HG02870 (cell line): ENCODE measurements at regions not wholly inside any gene's neighbourhood (a gene's known extent, or its start where the extent isn't known, plus 50 kb on each side); places are given as distances from the start of the nearest gene placed in this dataset.
"Not testable (repeated sequence)": the region's sequence is repeated elsewhere in the genome, so short reads cannot be mapped to it uniquely, and the experiment has no call there.

Experiments used
- ATAC-seq: cut with Tn5 transposase; IDR thresholded peaks from one replicate; pipeline ENCODE4 v1.9.1; 2021; ENCODE audit warnings: mild to moderate bottlenecking, moderate library complexity; ENCODE audit not compliant: unreplicated experiment

DNA sequence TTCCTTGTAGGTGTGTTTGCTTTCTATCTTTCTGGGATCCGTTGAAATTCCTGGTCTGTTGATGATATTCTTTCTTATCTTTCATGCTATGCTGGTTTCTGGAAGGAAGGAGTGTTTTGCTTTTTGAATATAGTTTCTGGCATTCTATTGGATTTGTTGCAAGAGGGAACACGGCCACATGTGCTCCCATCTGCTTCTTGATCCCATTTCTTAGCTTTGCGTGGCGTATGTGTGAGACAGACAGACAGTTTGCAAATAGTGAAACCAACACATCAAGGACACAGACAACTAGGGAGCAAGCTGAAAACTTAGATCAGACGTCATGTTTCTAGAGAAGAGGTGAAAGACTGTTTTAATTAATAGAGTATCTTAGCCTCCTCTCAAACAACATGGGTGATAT, 261.9 kb upstream of the PUDP start:
- ATAC-seq = no peak

DNA sequence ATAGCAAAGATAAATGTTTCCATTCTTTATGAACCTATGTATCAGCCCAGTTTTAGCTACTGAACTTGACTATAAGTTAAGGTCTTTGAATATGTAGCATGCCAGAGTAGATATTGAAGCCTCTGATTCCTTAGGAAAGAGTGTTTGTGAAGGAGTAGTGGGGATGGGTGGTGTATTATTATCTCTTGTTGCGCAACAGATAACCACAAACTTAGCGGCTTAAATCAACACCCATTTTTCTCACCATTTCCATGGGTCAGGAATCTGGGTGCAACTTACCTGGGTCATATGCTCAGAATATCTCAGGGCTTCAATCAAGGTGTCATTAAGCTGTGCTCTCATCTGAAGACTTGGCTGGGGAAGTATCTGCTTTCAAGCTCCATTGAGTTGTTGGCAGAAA, 251.4 kb upstream of the PUDP start:
- ATAC-seq = no peak

DNA sequence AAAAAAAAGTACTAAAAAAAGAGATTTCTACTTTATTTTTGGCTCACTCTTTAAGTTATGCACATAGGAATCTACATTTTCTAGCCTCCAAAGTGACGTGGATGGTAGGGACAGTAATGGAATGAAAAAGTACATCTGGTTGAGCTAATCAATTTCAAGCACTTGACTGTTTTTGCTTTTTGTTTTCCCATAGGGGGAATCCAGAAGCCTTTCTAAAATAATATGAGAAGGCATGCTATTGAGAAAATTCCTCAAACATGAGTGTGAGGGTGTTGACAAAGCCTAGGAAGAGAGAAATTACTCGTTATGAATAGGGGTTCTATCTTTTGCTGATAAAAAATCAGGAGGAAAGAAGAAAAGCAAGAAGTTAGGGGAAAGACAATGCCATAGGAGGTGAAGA, 242.5 kb upstream of the PUDP start:
- no peak for ATAC-seq

DNA sequence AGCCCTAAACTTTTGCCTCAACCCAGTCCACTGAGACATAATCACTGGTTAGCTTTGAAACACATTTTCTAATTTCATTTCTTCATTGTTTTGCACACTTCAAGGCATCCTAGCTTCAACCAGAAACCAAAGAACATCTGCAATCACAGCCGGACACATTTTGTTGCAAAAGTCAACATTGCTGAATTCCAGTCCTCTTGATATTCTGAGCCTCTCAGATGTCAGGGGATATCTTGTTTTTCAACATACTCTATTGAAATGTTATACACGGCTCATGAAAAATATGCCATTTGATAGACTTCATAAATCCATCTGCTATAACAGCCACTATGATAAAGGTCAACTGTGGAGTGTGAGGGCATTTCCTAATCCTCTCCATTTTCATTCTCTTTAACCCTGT, 241.6 kb upstream of the PUDP start:
- no peak for ATAC-seq

DNA sequence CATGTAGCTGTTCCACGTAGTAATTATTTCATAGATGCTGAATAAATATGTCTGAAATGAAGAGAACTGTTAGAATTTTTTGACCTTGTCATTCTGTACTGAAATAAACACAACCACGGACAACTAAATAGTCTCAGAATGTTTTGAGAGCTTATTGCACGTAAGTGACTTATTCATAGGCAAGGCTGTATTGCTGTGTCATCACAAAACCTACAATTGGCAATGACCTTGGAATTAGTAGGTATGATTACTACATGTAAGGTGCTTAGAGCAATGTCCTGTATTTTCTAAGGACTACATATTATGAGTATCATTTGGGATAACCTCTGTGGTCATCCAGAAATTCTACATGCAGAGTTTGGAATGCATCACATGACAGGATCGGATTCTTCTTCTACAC, 237.2 kb upstream of the PUDP start:
- no peak for ATAC-seq

DNA sequence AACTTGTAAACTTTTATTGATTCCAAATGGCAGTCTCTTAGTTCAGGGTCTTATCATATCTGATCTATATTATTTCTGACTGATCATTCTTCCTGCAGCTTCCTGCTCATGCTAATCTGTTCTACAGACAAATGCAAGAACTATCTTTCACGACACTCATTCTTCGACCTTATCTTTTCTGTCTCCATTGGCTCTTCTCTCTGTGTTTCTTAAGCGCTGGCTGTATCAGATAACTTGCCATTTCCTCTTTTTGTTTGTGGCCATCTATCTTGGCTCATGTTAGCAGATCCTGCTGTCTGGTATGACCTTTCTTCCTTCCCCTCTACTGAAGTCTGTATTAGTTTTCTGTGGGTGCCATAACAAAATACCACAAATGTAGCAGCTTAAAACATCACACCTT, 230.5 kb upstream of the PUDP start:
- ATAC-seq = no peak

DNA sequence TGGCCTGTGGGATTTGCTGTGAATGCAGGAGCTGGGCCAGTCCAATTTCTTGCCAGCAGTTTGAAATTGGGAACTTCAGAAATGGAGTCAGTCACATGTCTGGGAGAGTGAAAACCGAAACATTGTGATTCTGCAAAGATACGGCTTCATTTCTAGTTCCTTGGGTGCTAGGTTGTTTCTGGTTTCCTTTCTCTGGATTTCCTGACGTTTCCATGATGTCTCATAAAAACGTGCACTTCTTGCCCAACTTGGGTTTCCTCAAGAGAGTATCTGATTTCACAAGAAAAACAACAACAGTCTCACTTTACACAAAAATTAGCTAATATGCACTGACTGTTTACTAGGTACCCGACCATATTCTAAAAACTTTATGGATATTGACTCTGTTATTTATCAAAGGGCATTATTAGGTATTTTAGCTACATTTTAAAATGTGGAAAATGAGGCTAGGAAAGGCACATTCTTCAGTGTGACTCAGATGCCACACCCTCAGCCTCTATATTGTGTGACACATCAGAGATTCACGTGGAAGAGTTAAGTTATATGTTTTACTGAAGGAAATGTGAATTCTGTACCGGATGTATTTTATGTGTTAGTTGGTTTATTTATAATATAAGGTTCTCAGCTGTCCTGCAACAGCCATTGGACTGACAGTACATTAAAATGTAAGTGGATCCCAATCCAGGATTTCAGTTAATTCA, 225.0 kb upstream of the PUDP start:
- ATAC-seq = no peak

DNA sequence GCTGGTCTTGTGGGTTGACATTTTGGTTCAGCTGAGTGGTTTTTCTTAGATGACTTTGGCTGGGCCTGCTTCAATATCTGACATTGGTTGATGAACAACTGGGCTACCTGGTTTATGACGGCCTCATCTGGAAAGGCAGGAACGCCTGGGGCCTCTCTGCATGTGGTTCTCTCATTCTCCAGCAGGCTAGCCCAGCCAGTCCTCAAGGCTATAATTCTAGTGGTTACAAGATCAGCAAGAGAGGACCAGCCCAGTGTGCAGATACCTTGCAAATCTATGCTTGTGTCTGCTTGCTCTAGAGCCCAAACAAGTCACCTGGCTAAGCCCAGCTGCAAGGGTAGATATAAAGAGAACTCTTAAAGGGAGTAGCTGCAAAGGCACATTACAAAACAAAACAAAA, 214.2 kb upstream of the PUDP start:
- ATAC-seq = no peak

DNA sequence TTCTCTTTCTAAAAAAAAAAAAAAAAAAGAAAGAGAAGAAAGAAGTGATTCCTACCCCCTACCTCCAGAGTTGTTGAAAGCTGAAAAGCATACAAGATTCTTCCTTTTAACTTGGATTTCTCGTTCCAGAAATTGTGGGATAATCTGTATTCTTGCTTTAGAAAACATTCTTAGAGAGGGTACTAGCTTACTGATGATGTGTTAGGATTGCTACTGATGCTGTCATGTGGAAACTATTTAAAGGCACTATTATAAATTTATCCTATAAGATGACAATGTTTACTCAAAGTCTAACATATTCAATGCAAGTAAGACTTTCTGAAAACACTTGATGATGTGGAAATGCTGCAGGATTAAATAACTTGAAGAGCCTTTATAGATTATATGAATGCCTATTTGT, 204.0 kb upstream of the PUDP start:
- ATAC-seq = no peak

DNA sequence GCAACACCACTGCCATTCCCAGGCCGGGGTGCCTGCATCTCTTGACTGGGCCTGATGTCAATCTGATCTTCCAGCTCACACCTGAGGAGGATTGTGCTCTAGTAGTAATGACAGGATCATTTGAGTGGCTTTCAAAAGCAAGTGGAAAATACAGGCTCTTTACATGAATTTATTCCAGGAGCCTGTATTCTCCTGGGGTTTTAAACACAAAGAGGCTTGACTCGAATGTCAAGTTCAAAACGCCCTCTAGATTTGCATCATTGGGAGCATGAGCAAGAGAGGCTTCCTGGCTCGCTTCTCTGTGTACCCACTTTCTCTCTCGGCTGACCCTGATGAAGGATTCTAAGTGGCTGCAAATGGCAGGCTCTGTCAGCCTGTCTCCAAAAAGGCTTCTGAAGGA, 199.5 kb upstream of the PUDP start:
- ATAC-seq = no peak

DNA sequence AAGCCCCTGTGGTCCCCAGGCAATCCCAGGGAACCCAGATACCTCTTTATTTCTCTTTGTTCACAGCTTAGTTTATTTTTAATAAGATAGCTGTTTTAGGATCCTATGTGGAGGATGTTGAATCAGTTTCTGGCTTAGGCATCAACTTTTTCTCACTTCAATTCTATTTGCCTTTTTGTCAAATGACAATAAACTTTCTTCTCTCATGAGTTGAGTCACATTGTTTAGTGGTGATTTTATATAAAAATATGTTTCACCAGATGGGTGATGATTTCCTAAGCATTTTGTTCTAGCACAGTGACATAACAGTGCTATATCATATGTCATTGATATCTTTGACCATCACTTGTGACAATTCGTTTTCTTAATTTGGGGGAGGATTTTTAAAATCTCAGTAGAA, 198.1 kb upstream of the PUDP start:
- ATAC-seq = no peak

DNA sequence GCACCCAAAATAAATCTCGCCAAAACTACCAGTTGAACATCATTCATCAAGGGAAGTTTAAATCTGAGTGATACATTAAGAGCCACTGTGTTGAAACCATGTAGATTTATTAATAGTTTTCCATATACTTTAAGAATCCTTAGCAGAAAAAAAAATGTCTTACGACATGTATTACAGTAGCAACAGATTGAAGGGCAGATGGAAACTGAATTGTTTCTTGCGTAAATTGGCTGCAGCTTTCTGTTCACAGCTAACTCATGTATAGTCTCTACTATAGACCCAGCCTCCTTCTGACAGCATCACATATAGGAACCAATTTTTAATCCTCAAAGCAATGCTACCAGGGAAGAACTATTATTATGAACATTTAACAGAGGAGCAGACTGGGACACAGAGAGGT, 195.2 kb upstream of the PUDP start:
- no peak for ATAC-seq

DNA sequence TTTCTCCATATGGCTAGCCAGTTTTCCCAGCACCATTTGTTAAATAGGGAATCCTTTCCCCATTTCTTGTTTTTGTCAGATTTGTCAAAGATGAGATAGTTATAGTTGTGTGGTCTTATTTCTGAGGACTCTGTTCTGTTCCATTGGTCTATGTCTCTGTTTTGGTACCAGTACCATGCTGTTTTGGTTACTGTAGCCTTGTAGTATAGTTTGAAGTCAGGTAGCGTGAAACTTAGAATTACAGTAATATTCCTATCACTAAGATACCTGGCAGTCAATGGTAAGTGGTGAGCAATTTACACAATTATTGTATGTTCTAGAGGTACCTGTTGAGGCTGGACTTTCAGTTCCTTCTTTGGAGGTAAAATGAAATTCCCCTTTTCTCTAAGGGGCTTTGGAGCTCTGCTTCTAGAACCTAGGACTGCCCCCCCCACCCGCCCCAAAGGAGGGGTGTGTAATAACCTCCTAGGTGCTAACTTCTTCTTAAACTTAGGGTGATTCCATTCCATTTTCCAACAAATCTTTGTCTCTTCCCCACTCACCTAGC, 187.9 kb upstream of the PUDP start:
- ATAC-seq = not testable (repeated sequence)

DNA sequence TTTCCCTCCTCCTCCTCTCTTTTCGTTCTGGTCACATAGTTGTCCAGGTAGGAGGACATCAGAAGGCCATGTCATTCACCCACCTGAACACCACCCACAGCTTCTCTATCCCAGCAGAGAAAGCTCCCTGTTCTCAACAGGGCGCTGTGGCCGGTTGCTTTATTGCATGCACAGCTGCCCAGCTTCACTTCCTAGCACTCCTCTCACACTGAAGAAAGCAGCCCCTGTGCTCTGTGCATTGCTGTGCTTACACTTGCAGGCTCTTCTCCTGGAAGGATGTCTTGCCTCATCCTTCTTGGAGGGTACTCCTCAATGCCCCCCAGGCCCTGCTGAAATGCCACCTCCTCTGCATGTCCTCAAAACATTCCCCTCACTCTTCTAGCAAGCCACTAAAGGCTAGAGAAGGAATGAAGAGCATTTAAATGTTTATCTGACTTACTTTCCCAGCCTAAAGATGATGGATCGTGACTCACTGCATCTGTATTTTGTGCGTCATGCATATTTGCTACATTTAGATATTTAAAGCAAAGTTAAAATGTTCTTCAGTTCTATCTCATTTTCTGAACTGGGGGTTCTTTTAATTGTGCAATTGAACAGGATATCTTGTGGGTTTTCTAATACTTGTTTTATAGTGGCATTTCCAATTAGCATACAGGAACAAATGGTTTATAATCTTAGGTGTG, 186.4 kb upstream of the PUDP start:
- no peak for ATAC-seq

DNA sequence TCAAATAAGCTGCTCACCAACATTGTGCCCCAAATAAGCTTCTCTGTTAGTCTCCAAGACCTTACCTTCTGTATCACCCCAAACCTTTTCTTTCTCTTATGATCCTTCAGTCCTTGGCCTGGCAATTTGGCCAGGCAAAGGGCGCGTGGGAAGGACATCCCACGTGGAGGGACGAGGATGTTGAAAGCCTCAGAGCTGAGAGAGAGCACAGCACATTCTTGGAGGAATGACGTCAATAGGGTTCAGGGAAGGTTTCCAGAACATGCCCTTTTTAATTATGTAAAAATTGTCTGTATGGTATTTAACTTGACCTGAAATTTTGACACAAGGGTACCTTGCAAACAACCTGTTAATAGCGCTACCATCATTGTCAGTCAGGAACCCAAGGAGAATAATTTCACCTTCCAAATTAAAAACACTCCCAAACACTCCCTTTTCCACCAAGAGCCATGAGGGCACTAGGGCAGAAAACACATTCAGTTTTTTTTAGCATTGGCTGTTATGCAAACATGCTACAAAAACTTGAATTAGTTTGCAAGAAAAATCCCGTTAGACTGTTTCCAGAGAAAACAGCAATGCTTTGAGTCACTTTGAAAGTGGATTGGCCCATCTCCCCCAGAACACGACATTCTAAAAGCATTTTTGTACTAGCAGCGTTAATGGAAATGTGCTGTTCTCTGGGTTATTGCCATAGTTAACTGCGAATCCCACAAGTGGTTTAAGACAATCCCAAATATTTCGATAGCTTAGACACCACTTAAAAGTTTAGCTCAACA, 183.2 kb upstream of the PUDP start:
- no peak for ATAC-seq

DNA sequence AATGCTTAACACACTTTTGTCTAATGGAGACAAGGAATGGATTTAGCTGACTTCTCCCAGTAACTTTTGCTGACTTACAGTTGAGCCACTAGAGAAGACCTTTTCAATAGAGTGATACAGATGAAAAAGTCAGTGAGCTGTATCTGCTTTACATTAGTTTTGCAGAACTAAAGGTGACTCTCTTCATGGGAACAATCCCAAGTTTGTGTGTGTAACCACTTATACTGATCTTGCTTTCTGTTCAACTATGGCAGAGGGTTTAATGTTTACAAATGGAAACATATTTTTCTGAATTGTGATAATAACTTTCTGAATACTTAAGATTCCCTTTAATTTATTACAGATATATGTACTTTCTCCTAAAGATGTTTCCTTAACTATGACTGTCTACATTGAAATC, 182.6 kb upstream of the PUDP start:
- no peak for ATAC-seq

DNA sequence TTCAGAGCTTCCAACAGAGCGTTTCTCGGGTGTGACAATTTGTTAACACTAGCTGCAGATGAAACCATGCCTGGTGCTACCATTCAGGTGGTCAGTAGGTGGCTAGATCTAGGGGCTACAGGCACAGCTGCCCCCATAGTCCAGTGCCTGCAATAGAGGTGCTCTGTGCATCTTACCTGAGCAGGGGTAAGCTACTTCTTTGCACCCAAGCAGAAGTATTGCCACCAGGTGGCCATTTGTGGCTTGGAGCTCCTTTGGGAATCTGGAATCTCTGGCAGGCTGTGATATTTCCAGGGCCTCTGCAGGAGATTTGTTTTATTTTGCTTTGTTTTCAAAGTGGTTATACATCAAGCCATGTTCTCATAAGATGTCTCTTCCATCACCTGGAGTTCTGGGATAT, 170.7 kb upstream of the PUDP start:
- ATAC-seq = no peak

DNA sequence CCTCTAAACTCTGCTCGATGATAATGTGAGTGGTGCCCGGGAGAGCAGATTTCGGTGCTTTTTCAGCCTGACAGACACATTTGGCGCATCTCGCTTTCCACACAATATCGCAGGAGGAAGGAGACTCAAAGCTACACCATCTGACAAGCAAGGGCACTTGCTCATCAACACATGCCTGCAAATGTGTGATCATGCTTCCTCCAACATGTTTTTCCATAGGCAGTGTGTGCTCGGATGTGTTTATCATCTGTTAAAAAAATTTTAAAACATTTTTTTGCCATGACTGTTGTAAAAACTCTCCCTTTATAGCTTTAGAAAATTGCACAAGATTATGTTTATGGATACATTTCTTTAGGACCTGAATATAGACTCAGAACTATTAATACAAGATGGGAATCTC, 170.3 kb upstream of the PUDP start:
- ATAC-seq = no peak

DNA sequence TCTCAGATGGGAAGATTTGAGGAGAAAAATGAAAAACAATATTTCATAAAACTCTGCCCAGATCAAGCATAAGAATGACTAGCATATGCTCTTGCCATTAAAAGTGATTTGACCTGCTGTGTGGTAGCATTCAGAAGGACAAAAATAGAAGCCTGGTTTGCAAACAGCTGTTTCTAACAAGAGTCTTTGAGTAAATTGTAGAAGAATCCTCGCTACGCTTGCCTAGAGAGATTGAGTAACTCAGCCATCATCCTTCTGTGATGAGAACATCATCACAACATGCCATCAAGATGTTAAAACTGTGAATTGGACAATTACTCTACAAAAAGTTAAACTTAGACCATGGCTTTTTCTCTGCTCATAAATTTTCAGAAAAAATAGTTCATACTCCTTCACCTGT, 168.9 kb upstream of the PUDP start:
- no peak for ATAC-seq

DNA sequence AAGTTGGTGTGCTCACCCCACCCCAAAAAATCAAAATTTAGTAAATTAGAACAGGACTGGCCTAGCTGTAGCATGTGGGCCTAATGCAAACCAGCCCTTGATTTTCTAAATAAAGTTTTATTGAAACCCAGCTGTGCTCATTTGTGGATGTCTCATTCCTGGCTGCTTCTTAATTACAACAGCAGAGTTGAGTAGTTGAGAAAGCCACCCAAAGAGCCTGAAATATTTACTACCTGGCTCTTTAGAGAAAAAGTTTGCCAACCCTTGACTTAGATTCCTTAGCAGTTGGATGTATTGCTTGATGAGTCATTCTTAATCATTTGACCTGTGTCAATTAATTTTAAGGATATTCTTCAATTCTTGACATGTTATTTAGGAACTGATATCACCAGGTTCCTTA, 168.3 kb upstream of the PUDP start:
- no peak for ATAC-seq

DNA sequence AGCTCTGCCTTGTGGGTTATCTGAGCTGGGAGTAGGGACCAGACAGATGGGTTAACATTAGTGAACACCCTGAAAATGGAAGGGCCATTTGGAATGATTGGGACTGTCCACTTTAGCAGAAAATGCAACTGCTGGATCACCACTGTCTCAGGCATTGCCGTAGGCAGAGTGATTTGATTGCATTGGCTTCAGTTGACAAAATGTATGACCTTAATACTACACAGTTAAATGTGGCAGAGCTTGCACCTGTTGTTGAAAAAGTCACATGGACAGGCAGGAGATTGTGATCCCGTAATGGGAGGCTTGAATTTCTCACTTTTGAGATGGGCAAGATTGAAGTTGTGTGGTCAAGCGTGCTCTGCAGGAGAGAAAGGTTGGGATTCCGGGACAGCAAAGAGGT, 166.5 kb upstream of the PUDP start:
- no peak for ATAC-seq

DNA sequence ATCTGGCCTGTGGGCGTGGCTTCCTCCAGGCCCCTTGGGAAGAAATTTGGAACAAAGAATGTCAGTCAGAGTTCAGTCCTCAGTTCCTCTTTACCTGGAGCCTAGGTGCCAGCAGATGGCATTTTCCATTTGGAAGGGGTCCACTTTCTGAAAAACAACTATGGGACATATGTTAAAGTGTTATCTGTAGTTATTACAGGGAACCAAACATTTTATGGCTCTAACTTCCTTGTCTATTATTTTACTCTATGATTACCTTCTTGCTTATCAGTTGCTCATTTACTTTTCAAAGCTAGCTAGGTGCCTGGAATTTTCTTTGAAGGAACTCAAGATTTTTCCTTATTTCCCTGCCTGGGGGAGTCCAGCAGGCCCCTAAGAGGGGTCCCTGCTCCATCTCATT, 159.8 kb upstream of the PUDP start:
- ATAC-seq = no peak
